ENCODE measurements at regions not wholly inside any gene's neighbourhood (a gene's known extent, or its start where the extent isn't known, plus 50 kb on each side); places are given as distances from the start of the nearest gene placed in this dataset.

DNA sequence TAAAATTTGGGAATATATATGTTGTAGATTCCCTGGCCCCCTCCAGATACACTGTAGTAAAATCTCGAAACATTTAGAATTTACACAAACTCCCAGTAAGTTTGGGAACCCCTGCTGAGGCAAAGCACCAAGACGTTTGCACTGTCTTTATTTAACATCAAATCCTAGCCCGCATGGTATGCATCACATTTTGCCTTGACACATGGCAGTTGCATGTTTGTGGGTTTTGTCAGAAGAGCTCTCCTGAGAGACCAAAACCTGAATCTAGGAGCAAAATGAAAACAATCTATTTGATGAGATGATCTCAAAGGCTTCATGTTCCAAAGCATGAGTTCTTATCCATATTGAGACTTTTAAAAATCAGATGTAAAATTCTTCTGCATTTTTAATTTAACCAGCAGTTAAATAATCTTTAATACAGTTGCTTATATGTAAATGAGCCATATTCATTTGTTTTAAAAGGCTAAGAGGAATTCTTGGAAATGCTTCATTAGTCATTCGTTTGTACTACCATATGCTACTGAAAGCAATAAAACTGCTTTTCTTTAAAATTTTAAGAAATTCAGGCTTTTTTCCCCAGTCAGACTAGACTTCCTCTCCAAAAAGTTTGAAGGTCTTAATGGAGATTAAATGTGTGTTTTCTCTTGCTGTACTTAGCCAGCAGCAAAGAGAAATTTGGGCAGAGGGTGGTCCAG is 105.2 kb upstream of the BOC start:
- TF ChIP-seq EP300 (IDR thresholded peaks at IDR 0.05) = no peak
- TF ChIP-seq CTCF (IDR thresholded peaks at IDR 0.05) = no peak
- TF ChIP-seq POLR2A (IDR thresholded peaks at IDR 0.05) = no peak
- no peak for TF ChIP-seq POLR2AphosphoS5 (IDR thresholded peaks at IDR 0.05)

Data from upper lobe of left lung (tissue), 4 donors.